GM12865 (cell line): ENCODE measurements at regions not wholly inside any gene's neighbourhood (a gene's known extent, or its start where the extent isn't known, plus 50 kb on each side); places are given as distances from the start of the nearest gene placed in this dataset.

ENCODE experiments used
- DNase-seq: peaks from one replicate; pipeline ENCODE4 v3.0.0; 2010; ENCODE audit warnings: low read depth
- H3K4me3 ChIP-seq: 2 replicates; pipeline ENCODE4 v1.5.1; 2011; ENCODE audit warnings: mild to moderate bottlenecking, low read depth, low read length, control low read depth
- TF ChIP-seq, protein P1 (sequence below): IDR thresholded peaks from 2 replicates; pipeline ENCODE4 v1.5.1; 2011; ENCODE audit warnings: low read length, control low read depth, low read depth, inconsistent platforms; ENCODE audit not compliant: insufficient read depth; ENCODE audit errors: missing control alignments

DNA sequence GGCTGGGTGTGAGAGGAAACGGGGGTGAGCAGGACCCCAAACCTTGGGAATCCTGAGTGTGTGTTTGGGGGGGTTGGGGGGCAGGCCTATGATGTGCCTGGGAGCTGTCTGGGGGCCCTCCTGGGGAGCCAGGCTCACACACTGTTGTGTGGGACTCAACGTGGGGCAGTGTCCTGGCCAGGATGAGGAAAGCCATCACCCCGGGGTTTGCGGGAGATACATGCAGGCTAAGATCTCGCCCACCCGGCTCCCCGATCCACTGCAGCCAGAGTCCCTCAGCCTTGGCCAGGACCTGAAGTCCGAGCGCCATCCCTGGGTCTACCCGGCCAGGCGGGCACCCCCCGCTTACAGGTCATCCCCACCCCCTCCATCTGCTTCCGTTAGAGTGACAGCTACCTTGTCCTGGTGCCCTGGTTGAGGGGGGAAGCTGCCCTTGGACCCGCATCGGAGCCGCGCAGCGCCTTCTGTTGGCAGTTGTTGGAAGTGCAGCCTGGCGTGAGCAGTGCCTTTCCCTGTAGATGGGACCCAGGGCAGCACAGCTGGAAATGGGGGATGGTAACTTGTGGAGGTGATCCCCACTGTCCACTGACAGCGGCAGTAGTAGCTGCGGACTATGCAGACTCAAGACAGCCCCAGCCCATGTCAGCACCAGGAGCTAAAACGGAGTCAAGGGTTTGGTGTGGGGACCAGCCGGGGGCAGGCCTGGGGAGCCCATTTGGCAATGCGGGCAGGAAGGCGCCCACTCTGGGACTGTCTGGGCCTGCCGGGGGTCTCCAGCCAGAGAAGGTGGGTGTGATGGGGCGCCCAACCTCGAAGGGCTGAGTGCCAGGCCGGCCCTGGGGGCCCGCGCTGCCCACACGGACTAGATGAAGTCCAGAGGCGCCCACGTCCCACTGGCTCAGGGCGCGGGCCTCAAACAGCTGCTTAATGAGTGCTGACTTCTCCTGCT is 885.6 kb upstream of the ZNF722 start:
- no peak for DNase-seq
- H3K4me3 ChIP-seq, result no peak overlapping the region
- TF ChIP-seq, protein P1, sequence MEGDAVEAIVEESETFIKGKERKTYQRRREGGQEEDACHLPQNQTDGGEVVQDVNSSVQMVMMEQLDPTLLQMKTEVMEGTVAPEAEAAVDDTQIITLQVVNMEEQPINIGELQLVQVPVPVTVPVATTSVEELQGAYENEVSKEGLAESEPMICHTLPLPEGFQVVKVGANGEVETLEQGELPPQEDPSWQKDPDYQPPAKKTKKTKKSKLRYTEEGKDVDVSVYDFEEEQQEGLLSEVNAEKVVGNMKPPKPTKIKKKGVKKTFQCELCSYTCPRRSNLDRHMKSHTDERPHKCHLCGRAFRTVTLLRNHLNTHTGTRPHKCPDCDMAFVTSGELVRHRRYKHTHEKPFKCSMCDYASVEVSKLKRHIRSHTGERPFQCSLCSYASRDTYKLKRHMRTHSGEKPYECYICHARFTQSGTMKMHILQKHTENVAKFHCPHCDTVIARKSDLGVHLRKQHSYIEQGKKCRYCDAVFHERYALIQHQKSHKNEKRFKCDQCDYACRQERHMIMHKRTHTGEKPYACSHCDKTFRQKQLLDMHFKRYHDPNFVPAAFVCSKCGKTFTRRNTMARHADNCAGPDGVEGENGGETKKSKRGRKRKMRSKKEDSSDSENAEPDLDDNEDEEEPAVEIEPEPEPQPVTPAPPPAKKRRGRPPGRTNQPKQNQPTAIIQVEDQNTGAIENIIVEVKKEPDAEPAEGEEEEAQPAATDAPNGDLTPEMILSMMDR, result peak; percentile 4

DNA sequence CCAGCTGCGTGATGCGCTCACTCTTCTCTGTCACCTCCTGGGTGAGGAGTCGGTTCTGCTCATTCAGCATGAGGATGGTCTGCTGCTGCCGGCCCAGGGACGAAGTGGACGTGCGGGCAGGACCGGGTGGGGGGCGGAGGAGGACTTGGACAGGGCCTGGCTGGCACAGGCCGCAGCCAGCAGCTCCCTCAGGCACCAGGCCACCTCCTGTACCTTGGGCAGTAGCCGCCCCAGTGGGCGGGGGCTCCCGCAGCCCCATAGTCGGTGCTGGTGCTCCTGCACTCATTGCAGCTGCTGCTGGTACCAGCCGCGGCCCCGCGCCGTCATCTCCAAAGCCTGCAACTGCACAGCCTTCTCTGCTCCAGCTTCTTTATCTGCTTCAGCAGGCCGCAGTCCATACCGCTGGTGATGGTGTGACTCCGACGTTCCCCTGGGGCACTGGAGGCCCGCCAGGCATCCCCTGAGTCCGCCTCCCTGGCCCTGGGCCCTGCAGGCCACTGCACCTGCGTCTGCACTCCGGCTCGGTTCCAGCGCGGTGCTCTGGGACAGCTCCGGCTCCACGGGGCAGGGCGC is 884.9 kb upstream of the ZNF722 start:
- H3K4me3 ChIP-seq, result no peak overlapping the region

DNA sequence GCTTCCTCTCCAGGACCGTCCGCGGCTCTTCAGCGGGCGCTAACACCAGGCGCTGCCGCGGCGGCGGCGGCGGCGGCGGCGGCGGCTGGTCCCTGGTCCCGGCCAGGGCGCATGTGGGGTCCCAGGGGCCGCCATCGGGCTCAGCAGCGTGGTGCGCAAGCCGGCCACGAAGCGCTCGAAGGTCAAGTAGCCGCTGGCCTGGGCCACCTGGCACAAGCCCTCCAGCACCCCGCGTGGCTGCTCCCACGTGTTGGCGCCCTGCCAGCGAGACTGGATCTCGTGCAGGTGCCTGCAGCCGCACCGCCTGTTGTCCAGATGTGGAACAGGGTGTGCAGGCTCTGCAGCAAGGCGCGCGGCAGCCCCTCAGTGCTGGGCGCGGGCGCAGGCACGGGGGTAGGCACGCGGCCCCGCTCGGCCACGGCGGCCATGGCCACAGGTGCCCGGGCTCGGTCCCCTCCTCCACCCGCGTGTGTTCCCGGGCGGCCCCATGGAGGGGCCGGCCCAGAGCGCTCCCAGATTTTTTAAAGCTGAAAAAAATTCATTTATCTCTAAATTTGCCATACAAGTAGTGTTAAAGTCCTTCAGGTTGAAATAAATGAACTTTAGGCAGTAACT is 884.2 kb upstream of the ZNF722 start:
- no peak overlapping the region for H3K4me3 ChIP-seq
- DNase-seq, result no peak

More for the DNA sequence above, 884.9 kb upstream of the ZNF722 start:
- DNase-seq, result no peak
- TF ChIP-seq, protein P1, result no peak

More for the DNA sequence above, 884.2 kb upstream of the ZNF722 start:
- TF ChIP-seq, protein P1, result no peak
